Fibroblast of skin of right quadriceps (primary cell): ENCODE measurements at regions not wholly inside any gene's neighbourhood (a gene's known extent, or its start where the extent isn't known, plus 50 kb on each side); places are given as distances from the start of the nearest gene placed in this dataset.
A peak's percentile ranks its signal among the peaks of the same experiment; 100 is the strongest.
"Not testable (repeated sequence)": the region's sequence is repeated elsewhere in the genome, so short reads cannot be mapped to it uniquely, and the experiment has no call there.

ENCODE experiments used
- DNase-seq: peaks from one replicate; pipeline ENCODE4 v3.0.0-alpha.2; 2013

DNA sequence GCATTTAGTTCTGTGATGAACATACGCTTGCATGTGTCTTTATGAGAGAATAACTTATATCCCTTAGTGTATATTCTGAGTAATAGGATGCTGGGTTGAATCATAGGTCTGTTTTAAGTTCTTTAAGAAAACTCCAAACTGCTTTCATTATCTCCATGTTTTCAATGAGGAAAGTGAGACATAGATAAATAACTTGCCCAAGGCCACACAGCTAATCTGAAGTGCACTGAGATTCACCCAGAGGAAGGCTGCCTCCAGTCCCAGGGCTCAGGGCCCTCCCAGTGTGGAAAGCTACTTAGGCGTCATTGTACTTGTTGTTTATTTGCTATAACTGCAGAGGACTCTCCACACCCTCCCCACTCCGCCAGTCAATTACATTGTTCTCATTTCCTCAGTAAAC is 126.7 kb downstream of the INHBA start:
- DNase-seq: peak; percentile 37

DNA sequence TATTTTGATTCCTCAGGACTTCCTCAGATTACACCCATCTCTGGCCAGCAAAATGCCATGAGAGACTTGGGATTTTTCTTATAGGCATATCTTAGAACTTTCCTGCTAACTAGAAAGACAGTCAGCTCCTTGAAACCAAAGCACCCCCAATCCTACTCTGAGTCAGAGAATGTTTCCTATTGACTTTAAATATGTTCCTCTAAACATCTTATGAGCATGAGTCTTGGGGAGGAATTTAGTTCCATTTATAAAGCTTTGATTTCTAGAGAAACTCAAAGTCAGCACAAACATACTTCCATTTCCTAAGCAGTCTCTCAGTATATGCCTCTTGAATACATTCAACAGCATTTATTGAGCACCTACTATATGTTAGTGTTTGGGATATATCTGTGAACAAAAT is 128.5 kb downstream of the INHBA start:
- peak; percentile 60 for DNase-seq

- DNase-seq: no peak
These were observed 129.0 kb downstream of the INHBA start for GRCh38 chr7:41573862-41574261.

DNA sequence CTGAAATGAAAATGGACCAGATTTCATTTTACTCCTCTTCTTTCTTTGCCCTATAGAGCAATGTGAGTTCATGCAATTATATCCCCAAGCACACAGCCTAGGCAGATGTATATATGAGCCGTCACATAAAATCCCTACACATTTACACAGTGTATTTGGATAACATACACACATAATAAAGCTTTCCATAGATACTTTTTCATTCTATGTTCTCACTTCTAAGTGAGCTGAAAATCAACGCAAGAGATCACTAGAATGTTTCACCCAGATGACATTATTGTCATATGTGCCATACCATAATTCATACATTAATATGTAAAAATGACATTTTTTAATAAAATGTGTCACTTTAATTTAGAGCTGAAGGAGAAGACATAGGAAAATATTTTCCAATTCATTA is 129.4 kb downstream of the INHBA start:
- no peak for DNase-seq

GRCh38 chr7:41573015-41573414 is 129.9 kb downstream of the INHBA start:
- DNase-seq: peak; percentile 31

DNA sequence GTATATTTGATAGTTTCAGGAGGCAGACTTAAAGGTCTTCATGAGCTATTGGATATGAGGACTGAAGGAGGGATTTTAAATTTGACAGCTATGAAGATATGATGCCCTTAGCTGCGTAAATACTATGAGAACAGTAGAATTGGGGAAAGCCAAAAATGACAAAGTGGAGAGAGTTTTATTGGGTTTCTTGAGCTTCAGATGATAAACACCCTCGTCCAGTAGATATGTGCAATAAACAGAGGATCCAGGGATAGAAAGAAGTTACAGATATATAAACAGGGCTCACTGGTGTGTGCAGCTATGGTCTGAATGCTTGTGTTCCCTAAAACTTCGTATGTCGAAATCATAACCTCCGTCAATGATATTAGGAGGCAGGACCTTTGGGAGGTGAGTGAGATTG is 131.3 kb downstream of the INHBA start:
- no peak for DNase-seq

- DNase-seq: no peak
These were observed 132.1 kb downstream of the INHBA start for GRCh38 chr7:41570766-41571165.

DNA sequence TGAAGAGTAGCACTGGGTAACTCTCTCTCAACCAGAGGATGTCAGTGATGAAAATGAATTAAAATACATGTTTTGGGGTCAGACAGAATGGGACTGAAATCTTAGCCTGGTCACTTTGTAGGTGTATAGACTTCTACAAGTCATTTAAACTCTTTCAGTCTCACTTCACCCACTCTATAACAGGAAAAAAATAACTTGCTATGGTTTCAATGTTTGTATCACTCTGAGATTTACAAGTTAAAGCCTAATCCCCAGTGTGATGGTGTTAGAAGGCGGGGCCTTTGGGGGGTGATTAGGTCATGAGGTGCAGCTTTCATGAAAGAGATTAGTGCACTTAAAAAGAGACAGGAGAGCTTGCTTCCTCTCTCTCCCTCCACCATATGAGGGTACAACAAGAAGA is 134.8 kb downstream of the INHBA start:
- no peak for DNase-seq

DNA sequence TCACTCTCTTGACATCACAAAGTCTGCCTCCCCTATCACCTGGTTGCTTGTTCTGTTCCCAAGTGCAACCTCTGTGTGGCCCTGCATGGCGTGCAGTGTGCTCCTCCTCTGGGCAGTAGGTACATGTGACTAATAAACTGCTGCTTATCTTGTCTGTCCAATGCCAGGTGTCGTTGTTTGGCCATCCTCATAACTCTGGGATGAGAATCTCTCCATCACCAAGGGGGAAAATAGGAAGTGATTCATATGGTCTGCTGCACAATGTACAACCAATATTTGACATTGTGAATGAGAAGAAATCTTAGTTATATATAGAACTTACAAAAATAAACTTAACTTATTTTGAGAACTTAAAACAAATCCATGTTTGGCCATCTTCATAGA is 135.2 kb downstream of the INHBA start:
- DNase-seq: peak; percentile 42

GRCh38 chr7:41567031-41567730 is 135.7 kb downstream of the INHBA start:
- DNase-seq: no peak

- DNase-seq: no peak
These were observed 136.3 kb downstream of the INHBA start for GRCh38 chr7:41566581-41566980.

GRCh38 chr7:41565655-41566054 is 137.2 kb downstream of the INHBA start:
- no peak for DNase-seq

DNA sequence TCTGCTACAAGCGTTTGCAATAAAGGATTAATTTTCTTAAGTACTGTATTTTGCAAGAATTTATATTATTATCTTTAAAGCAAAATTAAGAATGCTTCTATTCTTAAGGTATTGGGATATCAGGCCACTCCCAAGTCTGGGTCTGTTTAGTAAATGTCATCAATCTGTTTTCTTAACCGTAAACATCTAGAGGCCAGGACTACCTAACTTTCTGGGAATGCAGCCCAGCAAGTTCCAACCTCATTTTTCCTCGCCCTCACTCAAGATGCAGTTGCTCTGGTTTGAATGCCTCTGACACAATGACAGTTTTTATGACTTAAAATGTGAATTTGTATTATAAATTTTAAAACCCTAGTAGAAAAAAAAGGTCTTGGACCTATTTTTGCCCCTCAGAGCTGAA is 143.5 kb downstream of the INHBA start:
- no peak for DNase-seq

DNA sequence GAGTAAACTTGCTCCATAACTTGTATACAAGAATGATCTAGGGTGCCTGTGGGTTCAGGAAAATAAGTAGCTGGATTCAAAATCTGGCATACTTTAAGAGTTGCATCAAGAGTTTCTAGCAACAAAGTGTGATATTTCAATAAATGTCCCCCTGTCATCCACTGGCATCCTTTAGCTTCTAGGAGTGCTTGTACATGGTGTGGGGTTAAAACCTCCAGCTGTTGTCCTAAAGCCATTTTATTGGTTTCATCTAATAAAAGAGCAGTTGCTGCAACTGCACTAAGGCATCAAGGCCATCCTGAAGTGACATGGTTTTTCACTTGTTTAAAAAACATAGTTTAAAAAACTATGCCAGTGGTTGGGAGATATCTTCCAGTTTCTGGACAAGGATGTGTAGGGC is 148.4 kb downstream of the INHBA start:
- no peak for DNase-seq

- not testable (repeated sequence) for DNase-seq
These were observed 152.8 kb downstream of the INHBA start for GRCh38 chr7:41550046-41550445.

GRCh38 chr7:41544241-41544640 is 158.6 kb downstream of the INHBA start:
- peak; percentile 14 for DNase-seq

DNA sequence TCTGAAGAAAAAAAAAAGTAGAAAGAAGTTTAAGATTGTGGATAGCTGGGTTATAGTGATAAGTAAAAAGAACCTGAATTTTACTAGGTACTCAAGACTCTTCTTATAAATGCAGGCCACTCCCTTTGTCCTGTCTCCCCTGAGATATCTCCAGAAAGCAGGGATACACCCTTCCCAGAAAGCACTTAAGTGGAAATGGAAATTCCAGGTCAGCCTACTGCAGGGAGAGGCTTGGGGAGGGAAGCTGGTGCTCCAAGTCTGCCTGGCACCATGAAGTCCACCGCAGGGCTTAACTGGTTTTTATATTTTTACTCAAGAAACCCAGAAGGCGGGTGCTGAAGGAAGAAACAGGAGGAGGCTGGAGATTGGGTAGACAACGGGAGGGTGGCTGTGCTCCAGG is 162.3 kb downstream of the INHBA start:
- DNase-seq: no peak

GRCh38 chr7:41538810-41539724 is 163.8 kb downstream of the INHBA start:
- peak; percentile 32 for DNase-seq

DNA sequence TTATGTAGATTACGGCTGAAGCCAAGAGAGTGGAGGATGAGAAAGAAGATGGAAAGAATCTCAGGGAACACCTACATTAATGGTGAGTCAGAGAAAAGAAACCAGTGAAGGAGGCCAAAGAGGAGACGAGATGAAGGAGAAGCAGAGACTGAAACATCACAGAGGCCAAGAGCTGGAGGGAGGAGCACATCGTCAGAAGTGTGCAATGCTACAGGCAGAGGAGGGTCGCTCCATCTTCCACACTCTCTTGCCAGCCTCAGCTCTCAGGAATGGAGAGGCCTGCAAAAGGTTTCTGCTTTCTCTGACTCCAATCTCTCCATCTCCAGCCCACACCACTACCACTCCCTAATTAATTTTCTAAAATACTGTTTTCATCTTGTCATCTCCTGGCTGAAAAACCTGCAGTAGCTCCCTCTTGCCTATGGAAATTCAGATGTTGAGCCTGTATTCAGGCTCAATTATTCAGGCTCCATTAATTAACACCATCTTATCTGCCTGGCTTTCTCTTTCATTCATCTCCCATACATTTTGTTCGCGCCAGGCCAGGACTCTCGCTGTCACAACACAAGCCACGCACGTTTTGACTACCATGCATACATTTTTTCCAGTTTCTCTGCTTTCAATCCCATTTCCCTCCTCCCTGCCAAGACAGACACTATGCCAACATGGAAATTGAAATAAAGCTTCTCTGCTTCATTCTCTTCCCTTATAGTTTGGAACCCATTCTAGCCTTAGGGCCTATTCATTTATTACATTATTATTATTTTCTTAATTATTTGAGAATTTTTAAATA is 165.8 kb downstream of the INHBA start:
- DNase-seq: peak; percentile 30

DNA sequence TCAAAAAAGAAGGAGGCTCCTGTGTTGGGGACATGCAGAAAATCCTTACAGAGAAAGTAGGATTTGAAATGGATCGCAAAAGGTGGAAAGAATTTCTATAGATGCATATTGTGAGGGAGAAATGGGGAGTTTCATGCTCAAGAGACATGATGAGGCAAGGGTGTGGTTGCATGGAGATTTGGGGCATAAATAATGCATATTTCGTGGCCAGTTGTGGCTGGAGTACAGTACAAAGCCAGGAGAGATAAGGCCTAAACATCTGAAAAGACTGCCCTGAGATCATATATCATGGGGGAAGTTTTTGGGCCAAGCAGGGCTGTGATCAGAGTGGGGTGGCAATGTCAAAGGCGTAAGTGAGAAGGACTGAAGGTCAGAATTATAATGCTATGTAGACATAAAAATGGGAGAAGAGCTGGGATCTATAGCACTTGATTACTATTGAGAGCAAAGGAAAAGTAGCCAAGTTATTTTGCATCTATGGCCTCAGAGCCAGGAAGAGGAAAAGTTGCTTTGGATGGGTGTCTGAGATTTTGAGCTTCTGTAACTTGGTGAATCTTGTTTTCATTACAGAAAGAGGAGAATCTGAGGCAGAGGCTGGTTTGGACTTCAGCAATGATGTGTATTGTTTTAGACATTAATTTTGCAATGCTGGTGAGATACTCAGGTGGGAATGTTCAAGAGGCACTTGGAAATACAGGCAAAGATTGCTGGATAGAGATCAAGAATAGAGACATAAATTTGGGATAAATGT is 166.6 kb downstream of the INHBA start:
- no peak for DNase-seq

GRCh38 chr7:41529831-41530230 is 173.1 kb downstream of the INHBA start:
- no peak for DNase-seq

GRCh38 chr7:41524876-41525275 is 178.0 kb downstream of the INHBA start:
- DNase-seq: no peak

- no peak for DNase-seq
These were observed 182.4 kb downstream of the INHBA start for GRCh38 chr7:41520445-41520844.
